Endothelial cell of umbilical vein (primary cell): ENCODE measurements at regions not wholly inside any gene's neighbourhood (a gene's known extent, or its start where the extent isn't known, plus 50 kb on each side); places are given as distances from the start of the nearest gene placed in this dataset.
"Not testable (repeated sequence)": the region's sequence is repeated elsewhere in the genome, so short reads cannot be mapped to it uniquely, and the experiment has no call there.

Experiments used
- CTCF ChIP-seq, 2 donors: IDR thresholded peaks; 1 replicate in 1 of 2; 2 replicates in 1 of 2; pipeline ENCODE4 v1.5.1; 2011; ENCODE audit warnings: low read length in 2 of 2, mild to moderate bottlenecking in 2 of 2, moderate library complexity in 2 of 2, control low read depth in 1 of 2, inconsistent platforms in 1 of 2, low read depth in 1 of 2; ENCODE audit not compliant: insufficient read depth in 1 of 2; ENCODE audit errors: extremely low read depth in 1 of 2
- EZH2 ChIP-seq: IDR thresholded peaks from 2 replicates; pipeline ENCODE4 v1.6.1; 2012; ENCODE audit warnings: borderline replicate concordance, low read depth, mild to moderate bottlenecking, moderate library complexity, low read length, inconsistent platforms; ENCODE audit not compliant: severe bottlenecking
- JUN ChIP-seq: IDR thresholded peaks from 2 replicates; pipeline ENCODE4 v1.6.1; 2011; ENCODE audit warnings: borderline replicate concordance, low read depth; ENCODE audit not compliant: insufficient read length, insufficient read depth
- MAX ChIP-seq: IDR thresholded peaks from 2 replicates; pipeline ENCODE4 v1.6.1; 2011; ENCODE audit not compliant: insufficient read depth, insufficient read length
- MYC ChIP-seq: IDR thresholded peaks from one replicate; pipeline ENCODE4 v1.6.1; 2011; ENCODE audit warnings: mild to moderate bottlenecking, low read depth, low read length
- POLR2A ChIP-seq: IDR thresholded peaks from 2 replicates; pipeline ENCODE4 v1.6.1; 2012; ENCODE audit warnings: low read depth, mild to moderate bottlenecking, control low read depth, low read length
- POLR2AphosphoS5 ChIP-seq: IDR thresholded peaks from 2 replicates; pipeline ENCODE4 v1.6.1; 2012; ENCODE audit warnings: low read depth, mild to moderate bottlenecking, control low read depth, low read length, moderate library complexity; ENCODE audit not compliant: insufficient read depth

GRCh38 chr9:94415111-94415510, 86.7 kb upstream of the NUTM2F start:
- TF ChIP-seq MAX; CTCF (IDR thresholded peaks at IDR 0.05; ENCODE audit: extremely low read depth in 1 of 2, insufficient read depth in 1 of 2, low read depth in 1 of 2, low read length in 2 of 2); POLR2A; POLR2AphosphoS5; EZH2; MYC; JUN: not testable (repeated sequence)
